Renal pelvis (tissue), 1 donor: ENCODE measurements at regions not wholly inside any gene's neighbourhood (a gene's known extent, or its start where the extent isn't known, plus 50 kb on each side); places are given as distances from the start of the nearest gene placed in this dataset.
"Not testable (repeated sequence)": the region's sequence is repeated elsewhere in the genome, so short reads cannot be mapped to it uniquely, and the experiment has no call there.

Experiments used
- DNase-seq: peaks from one replicate; pipeline ENCODE4 v3.0.0-alpha.2; 2013

DNA sequence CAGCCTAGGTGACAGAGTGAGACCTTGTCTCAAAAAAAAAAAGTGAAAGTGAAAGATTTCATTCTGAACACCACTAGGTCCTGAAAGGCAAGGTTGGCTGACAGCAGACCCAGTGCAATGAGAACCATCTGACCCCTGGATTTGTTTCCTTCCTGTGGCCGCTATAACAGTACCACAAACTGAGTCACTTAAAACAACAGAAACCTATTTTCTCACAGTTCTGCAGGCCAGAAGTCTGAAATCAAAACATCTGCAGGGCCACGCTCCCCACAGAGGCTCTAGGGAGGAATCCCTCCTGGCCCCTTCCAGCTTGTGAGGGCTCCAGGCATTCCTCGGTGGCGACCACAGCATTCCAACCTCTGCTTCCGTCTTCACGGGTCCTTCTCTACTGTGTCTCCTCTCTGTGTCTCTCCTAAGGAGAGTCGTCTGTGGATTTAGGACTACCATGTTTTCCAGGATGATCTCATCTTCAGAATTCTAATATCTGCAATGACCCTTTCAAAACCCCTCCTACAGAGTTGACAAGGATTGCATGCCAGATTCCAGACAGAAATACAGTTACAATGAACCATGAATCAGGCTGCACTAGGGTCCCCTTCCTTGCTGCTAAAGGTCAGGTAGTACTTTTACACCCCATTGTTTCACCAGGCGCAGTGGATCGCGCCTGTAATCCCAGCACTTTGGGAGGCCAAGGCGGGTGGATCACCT lies 78.0 kb upstream of the ADGRL1 start:
- not testable (repeated sequence) for DNase-seq

GRCh38 chr19:14279270-14279669 lies 73.3 kb upstream of the ADGRL1 start:
- DNase-seq, result not testable (repeated sequence)

DNA sequence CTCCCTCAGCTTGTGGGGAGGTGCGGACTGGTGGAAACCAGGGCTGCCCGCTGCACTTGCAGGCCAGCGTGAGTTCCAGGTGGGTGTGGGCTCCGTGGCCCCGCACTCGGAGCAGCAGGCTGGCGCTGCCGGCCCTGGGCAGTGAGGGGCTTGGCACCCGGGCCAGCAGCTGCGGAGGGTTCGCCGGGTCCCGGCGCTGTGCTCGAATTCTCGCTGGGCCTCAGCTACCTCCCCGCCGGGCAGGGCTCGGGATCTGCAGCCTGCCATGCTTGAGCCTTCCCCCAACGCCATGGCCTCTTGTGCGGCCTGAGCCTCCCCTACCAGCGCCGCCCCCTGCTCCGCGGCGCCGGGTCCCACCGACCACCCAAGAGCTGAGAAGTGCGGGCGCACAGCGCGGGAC lies 71.6 kb upstream of the ADGRL1 start:
- no peak for DNase-seq

DNA sequence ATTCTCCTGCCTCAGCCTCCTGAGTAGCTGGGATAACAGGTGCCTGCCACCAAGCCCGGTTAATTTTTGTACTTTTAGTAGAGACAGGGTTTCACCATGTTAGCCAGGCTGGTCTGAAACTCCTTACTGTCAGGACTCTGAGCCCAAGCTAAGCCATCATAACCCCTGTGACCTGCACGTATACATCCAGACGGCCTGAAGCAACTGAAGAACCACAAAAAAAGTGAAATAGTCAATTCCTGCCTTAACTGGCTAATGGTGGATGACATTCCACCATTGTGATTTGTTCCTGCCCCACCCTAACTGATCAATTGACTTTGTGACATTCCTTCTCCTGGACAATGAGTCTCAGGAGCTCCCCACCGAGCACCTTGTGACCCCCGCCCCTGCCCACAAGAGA lies 69.9 kb upstream of the ADGRL1 start:
- not testable (repeated sequence) for DNase-seq

DNA sequence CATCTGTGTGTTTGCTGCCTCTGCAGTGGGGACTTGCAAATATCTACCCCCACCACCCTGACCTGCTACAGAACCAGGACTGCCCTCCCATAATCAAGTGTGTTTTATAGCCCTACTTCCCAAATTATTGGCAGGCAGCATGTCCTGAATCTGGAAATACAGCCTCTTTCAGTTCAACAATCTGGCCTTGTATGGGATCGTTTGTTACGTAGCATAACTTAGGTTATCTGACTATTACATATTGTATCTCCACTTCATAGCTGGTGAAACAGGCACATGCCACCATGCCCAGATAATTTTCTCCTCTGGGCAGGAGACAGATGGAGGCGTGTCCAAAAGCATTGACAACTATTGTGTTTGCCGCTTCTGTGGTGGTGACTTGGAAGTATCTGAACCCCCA lies 66.7 kb upstream of the ADGRL1 start:
- DNase-seq, result no peak

- no peak for DNase-seq
These were observed 65.9 kb upstream of the ADGRL1 start for GRCh38 chr19:14271840-14272239.

DNA sequence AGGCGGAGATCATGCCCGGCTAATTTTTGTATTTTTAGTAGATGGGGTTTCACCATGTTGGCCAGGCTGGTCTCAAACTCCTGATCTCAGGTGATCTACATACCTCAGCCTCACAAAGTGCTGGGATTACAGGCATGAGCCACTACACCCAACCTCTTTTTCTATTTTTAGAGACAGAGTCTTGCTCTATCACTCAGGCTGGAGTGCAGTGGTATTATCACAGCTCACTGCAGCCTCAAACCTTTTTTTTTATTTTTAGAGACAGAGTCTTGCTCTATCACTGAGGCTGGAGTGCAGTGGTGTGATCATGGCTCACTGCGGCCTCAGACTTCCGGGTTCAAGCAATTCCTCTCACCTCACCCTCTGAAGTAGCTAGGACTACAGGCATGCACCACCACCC lies 64.6 kb upstream of the ADGRL1 start:
- not testable (repeated sequence) for DNase-seq

GRCh38 chr19:14267224-14267741 lies 61.3 kb upstream of the ADGRL1 start:
- no peak for DNase-seq

GRCh38 chr19:14266208-14266607 lies 60.2 kb upstream of the ADGRL1 start:
- DNase-seq, result not testable (repeated sequence)

DNA sequence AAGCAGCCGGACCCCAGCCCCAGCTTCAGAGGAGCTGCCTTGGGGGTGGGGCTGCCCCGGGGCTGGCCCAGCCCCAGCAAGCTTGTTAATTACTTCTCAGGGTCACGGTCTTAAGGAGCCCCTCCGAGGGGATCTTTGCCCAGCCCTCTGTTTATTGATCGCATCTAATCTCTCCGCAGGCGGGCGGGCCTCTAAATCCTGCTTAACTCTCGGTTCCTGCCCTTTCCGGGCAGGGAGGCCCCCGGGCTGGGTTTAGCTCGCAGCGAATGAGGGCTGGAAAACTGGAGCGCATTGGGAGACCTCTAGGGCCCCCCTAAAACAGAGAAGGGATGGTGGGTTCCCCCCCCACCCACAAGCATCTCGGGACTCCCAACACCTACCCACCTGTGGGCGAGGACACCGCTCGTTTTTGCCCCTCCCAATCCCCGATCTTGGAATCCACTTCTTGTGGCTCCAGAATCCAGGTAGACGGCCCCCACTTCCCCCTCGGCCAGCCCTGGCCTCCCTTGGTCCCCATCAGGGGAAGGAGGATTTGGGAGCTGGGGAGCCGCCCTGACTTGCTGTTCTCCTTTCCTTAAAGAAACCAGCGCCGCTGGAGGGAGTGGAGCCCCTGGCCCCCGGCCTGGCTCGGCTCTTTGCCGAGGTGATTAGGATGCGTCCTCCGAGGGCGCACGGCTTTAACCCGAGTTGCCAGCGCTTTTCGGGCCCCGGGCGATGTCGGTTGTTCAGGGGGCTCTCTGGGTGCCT lies 59.5 kb upstream of the ADGRL1 start:
- DNase-seq, result no peak

GRCh38 chr19:14255902-14256649 lies 50.1 kb upstream of the ADGRL1 start:
- DNase-seq, result not testable (repeated sequence)
